ENCODE measurements at regions not wholly inside any gene's neighbourhood (a gene's known extent, or its start where the extent isn't known, plus 50 kb on each side); places are given as distances from the start of the nearest gene placed in this dataset.

DNA sequence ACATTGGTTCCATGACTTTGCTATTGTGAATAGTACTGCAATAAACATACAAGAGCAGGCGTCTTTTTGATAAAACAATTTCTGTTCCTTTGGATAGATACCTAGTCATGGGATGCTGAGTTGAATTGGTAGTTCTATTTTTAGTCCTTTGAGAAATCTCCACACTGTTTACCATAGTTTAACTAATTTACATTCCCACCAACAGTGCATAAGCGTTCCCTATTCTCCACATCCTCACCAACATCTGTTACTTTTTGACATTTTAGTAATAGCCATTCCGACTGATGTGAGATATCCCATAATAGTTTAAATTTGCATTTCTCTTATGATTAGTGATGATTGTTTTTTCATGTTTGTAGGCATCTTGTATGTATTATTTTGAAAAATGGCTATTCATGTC lies 707.0 kb downstream of the SORCS1 start:
- DNase-seq: no peak

DNA sequence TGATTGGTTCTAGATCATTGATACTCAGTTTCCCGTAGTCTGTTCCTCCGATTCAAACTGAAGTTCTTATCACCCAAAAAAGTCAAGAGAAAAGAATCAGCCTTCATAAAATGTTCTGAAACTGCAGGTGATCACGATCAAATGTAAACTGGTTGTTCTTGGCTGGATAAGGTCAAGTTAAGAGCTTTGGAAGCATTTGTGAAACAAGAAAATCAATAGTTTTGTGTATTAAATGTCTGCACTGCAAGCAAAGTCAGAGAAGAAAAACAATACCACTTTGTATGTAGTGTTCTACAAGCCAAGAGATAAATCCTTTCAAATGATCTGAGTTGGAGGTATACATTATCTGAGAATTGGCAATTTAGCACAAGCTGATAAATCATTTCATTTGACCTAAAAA lies 710.3 kb downstream of the SORCS1 start:
- no peak for DNase-seq

DNA sequence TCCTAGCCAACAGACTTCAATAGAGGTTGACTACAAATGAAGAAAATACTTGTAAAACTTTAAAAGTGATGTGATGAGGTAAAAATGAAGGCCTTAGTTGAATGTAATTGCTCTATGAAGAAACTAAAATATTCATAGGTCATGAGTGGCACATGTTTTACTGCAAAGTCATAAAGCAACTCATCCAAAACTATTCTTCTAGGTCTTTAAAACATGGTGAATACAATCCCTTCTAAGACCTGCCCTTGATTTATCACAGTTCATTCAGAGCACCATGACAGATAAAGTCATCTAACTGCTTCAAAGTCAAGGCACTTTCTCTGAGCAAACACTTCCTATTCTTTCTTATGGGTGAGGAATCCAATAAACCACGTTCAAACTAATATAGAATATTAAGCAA lies 713.5 kb downstream of the SORCS1 start:
- no peak for DNase-seq

DNA sequence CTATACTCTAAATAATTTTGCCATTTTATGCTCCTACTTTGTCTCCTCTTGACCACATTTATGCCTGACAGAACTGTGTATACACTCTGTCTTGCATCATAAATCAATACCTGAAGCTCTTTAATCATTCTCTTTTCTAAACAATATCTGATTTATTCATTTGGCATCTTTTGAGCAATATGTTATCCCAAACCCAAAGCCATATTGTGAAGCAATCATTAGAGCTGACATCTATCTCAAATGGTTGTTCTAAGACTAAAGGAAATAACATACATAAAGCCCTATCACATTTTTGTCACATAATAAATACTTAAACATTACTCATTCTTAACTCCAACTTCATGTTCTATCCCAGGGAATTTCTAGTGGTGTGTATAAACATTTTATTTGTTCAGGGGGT lies 717.6 kb downstream of the SORCS1 start:
- DNase-seq: no peak

DNA sequence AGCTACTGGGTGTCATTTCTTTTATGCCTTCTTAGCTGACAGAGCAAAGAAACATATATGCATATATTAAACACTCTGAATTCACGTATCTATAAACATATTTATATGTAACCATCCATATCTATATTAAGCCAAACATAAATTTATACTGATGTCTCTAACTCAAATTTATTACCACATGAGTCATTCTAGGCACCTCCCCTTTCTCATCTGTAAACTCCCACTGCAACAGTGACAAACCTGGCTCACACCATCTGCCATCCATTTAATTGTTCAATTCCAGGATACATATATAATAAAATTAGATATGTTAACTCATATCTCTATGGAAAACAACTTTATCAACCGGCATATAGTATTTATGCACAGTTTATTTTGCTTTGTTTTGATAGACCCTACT lies 722.3 kb downstream of the SORCS1 start:
- no peak for DNase-seq

DNA sequence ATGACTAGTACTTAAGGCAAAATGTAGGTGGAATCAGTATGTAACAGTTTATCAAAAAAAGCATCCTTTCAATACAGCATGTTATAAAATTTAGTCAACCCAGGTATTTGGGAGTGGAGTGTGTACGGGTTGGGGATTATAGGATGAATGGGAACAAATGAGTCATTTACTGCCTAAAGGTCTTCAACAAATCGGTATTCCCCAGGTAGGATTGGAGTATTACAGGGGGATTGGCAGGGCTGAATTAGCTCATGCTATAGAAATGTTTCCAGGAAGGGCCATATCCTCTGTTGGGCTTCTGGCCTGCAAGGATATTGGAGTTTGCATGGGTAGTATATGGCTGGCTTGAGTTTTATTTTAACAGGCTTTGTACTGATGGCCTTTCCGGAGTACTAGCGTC lies 723.7 kb downstream of the SORCS1 start:
- no peak for DNase-seq

DNA sequence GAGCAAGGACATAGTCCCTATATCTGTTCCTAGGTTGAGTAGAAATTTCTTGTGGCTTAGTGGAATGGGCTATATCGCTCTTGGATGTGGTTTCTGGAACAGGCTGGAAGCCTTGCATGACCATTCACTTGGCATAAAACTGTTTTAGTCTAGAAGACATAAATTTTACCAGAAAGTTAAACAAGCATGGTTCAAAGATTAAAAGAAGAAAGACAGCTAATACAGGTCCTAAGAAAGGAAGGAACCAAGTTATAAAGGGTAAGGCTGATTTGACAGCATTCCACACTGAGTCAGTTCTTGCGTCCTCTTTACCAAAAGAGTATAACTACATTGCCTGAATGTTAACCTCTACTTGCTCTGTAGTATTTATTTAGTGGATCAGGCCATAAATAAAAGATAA lies 724.2 kb downstream of the SORCS1 start:
- DNase-seq: no peak

DNA sequence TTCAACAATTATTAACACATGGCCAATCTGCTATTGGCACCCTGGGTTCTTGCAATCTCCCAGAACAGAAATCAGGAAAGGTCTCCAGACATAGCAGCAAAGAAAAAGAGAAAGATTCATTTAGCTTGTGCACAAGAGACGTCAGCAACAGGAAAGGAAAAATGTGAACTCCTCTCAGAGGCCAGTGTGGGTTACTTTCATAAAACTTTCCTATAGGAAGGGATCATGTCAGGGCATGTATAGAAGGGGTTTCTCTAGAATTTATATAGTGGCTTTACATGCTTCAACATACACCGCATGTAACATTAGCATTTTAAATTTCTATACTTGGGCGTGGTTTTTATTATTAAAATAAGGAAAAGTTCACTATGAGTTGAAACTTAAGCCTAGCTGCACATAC lies 725.1 kb downstream of the SORCS1 start:
- no peak for DNase-seq

DNA sequence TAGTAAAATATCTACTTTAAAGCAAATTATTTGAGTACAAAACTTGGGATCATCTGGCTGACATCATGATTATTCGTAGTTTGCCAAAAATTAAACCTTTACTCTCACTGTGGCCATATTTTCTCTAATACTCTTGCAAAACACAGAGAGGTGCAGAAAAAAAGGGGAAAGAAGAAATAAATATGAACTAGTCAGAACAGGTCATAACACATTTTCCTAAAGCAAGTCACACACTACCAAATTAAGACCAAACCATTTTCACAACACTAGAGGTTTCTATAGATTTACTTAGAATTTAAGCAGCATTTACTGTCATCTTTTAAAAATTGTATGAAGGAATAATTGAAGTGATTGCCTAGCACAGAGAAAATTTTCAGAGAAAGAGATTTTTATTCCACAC lies 726.1 kb downstream of the SORCS1 start:
- no peak for DNase-seq

DNA sequence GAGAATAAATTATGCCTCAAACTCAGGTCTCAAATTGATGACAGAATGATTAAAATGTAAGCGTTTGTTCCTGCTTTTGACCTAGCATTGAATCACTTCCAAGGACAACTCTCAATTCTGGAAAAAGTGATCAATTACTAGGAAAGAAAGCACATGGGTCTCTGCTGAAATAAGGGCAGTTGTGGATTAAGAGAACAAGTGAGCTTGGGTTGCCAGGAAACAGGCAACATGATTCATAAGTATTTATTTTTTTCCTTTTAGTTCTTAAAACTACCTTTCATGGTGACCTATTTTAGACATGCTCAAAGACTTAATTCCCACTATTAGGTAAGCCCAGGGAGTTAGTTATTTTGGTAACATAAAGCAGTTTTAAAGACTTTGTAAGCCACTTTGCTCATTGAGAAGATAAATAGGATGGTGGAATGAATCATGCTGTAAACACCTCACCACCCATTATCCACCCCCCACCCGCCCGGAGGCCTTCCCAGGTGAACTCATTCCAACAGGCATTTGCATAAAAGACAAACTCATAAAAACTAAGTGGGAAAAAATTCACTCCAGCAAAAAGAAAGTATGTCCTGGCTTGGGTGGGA lies 728.3 kb downstream of the SORCS1 start:
- DNase-seq: no peak

DNA sequence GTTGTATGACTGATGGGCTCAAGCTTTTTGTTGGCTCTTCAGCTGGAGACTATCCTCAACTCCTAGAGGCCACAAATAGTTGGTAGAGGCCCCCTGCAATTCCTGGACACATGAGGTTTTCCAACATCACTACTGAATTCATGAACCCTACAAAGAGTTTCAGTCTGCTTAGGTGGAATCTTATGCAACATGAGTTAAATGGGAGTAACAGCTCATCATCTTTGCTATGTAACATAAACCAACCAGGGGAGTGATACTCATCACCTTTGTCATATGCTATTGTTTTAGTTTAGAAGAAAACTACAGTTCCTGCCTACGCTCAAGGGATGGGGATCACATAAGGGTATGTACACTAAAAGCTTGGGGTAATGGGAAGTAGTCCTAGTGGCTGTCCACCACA lies 729.4 kb downstream of the SORCS1 start:
- no peak for DNase-seq

DNA sequence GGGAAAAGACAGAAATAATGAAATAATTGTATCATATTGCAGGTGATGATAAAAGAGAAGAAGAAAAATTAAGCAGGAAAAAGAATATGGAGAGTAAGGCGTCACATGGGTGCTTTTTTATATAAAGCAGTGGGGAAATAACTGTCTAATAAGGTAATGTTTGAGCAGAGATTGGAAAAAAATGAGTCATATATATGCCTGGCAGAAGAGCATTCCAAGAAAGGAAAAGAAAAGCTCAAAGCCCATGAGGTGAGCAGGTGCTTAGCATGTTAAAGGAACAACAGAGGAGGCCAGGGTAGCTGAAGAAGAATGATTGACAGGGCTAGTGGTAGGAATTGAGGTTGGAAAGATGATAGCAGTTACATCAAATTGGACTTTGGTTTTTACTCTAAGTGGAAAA lies 739.5 kb downstream of the SORCS1 start:
- DNase-seq: no peak

DNA sequence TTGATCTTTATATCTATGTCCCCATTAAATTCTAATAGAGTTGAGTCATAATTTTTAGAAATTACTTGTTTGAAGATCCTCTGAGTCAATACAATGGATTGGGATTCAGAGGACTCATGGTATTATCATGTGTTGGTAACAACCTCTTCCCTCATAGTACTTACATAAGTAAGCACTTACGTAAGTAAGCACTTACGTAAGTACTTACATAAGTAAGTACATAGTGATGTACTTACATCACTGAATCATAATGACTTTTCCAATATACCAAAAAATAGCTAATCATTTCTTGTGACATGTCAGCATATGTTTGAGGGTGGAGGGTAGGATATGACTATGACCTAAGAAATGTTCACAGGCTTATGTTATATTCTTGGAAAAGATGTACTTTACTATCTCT lies 740.5 kb downstream of the SORCS1 start:
- no peak for DNase-seq

DNA sequence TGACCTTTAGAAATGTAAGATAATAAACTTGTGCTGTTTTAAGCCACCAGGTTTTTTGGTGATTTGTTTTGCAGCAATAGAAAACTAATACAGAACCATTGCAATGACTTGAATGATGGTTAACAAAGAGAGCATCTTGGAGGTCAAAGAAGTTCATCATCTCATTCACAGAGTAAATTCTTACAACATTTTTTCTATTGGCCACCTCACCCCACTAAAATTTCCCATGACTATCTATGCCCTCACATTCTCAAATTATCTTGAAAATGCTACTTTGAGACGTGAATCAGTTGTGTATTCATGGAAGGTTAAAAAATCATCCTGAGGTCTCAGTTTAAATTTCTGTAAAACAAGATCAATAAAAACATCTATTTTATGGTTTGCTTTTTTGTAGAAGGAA lies 754.2 kb downstream of the SORCS1 start:
- no peak for DNase-seq

DNA sequence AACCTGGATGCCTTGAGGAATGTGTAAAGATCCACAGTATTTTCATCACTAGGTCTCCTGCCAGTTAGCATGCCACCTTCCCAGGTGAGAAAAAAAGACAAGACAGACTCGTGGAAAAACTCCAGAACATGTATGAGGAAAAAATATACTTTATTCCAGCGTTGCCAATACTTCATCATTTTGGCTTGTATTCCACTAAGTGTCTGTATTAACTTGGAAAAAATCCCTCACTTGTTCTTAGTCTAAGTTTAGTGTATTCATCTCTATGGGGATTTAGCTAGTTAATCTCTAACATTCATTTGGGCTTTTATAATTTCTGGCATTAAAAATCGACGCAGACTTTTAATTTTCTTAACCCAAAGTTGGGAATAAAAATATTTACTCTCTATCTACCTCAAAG lies 759.4 kb downstream of the SORCS1 start:
- DNase-seq: no peak

DNA sequence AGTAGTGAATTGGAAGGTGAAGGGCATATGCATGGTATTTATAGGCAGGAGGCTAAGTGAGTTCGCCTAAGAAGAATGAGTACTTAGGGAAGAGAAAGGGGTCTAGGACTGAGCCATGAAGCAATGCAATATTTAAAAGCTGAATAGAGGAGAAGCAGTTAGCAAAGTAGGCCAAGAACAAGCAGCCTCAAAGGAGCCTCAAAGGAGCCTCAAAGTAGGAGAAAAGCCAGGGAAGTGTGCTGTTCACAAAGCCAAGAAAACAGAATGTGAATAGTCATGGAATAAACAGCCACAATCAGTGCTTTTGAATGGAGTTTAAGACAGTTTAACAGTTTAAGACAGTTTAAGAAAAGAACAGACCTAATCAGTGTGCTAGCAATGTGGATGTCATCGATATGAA lies 762.0 kb downstream of the SORCS1 start:
- no peak for DNase-seq

DNA sequence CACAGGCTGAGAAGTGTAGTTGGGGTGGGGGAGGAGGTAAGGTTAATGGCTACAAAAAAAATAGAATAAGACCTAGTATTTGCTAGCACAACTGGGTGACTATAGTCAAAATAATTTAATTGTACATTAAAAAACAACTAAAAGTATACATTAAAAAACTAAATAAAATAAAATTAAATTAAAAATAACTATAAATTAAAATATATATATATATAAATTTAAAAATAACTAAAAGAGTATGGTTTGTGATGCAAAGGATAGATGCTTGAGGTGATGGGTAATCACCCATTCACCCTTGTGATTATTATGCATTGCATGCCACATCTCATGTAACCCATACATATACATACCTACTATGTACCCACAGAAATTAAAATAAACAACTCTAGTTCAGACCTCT lies 762.5 kb downstream of the SORCS1 start:
- no peak for DNase-seq

DNA sequence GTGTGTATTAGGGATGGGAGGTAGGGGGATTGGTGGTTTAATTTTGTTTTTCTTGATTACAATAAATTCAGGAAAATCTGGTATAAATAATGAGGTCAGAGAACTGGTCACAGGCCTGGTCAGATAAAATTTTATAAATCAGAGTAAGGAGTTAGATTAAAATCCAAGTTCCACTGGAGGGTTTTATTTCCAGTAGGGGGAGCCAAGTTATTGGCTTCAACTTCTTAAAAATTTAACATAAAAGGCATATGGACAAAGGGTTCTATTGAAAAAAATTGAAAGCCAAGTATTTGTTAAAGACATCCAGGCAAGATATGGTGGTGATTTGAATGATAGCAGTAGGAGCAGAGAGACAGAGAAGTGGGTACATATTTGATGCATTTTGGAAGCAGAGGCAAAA lies 763.3 kb downstream of the SORCS1 start:
- DNase-seq: no peak

DNA sequence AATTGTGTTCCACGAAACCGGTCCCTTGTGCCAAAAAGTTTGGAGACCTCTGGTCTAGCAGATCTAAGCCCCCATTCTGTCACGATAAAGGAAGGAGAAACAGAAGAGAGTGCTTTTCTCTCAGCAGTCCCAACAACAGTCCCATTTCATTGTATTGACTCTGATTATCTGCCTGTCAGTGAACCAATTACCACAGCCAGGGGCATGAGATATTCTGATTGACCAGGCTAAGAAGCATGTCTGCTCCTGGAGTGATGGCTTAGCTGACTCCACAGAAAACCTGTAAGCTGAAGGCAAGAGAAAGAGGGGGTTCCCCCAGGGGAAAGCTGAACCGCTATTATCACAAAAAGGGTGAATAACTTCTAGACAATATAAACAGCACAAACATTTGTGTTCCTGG lies 765.4 kb downstream of the SORCS1 start:
- no peak for DNase-seq

DNA sequence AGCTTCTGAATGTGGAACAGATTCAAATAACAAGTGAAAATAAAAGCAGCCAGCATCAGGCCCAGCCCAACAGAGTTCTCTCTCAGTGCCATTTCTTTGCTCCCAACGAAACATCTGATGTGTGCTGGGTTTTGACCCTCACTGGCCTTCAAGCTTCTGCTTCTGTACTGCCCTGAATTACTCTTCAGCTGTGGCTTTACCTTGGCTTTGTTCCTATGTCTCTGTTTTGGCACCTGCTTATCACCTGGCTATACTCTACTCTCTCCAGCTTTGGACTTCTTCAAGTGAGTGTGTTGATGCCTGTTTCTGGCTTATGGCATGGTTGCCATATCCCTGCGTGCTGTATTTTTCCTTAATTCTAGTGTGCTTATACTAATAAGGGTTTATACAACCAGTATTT lies 768.3 kb downstream of the SORCS1 start:
- no peak for DNase-seq

DNA sequence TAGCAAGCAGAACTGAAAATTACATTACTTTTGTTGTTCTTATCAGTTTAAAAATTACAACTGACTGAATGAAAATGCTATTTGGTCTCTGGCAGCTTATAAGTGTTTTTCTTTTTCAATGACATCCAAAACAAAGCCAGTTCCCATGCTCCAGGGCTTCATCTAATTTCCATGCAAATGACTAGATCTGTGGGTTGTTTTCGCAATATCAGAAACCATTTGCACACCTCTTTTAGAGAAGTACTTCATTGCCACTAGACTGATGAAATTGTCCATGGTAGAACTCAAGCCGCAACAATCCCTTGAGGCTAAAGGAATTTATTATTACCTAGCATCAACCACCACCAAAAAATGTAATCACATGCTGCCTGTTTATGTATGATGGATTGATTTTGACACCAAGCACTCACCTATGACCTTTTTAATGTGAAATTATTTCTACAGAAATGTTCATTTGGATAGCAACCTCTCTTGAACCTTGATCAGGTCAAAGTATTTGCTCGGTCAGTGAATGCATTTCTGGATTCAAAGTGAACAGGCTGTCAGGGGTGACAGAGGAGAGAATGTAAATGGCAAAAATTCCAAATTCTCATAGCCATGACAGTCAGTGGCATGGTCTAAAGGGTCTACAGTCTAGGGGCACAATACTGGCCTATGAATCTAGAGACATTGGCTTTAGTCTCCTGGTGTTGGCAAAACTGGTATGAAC lies 769.3 kb downstream of the SORCS1 start:
- no peak for DNase-seq

DNA sequence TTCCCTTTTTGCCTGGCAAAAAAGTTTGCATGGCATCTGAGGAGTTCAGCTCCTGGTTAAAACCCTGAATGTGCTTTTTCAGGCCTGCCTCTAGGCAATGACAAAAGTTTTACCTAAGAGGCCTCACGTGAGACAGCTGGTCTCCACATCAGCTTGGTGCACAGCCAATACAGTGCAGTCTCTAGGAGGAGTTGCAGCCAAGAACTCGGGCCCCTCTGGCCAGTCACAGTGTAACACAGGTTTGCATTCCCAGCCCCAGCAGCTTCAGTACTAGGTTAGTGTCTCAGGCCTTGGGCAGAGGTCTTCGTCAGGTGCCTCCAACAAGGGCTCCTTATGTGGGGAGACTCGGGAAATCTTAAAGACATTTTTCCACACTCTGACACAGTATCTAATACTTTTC lies 771.7 kb downstream of the SORCS1 start:
- no peak for DNase-seq

DNA sequence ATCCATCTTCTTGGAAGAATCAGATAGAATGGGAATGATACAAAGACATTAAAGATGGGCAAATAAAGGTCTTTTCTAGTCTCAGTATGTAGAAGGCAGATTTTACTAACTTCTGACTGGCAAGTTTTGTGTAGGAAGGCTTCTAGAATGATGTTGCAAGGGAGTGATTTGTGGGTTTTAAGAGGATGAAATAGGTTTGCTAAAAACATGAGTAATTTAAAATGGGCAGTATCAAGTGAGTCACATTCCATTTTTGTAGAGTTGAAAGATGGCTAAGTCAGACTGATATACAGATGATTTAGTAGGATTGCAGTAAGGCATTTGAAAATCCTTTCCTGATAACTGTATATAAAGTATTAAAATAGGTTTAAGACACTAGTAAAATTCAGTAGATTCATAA lies 777.4 kb downstream of the SORCS1 start:
- DNase-seq: no peak

DNA sequence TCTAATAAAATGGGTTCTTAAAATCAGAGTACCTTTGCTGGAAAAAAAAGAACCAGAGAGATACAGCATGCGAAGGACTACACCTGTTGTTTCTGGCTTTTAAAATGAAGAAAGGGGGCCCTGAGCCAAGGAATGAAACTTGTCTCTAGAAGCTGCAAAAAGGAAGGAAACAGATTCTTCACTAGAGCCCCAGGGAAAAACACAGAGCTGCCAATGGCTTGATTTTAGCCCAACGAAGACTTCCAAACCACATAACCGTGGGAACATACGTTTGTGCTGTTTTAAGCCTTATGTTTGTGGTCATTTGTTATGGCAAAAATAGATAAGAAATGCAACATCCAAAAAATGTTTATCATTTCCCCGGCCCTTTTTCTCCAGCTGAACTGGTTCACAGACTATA lies 780.0 kb downstream of the SORCS1 start:
- DNase-seq: no peak

DNA sequence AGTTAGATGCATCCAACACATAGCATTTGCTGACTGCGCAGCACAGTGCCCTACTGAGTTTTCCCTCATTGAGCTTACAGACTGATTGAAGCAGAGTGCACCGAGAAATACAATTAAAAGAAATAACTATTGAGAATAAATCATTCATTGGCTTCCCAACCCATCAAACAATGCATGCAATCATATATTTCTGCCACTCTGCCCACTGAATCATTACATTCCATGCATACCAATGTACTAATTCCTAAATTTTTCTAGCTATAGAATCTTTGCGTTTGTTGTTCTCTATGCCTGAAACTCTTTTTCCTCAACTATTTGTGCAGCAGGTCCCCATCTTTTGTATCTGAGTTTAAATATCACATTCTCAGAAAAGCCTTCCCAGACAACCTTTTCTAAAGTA lies 783.8 kb downstream of the SORCS1 start:
- no peak for DNase-seq
